K562 (cell line): ENCODE measurements at regions not wholly inside any gene's neighbourhood (a gene's known extent, or its start where the extent isn't known, plus 50 kb on each side); places are given as distances from the start of the nearest gene placed in this dataset.

ENCODE experiments used
- ETV6 ChIP-seq, 3 experiments: fragments of 150-350 bp in 1 of 3; sonication (generic) in 1 of 3; formaldehyde crosslinking in 1 of 3; IDR thresholded peaks; 2 replicates each; pipeline versions ENCODE4 v1.6.1 to v1.8.0; 2014 to 2022; ENCODE audit warnings: borderline replicate concordance in 2 of 3, low read depth in 2 of 3, antibody characterized with exemption in 1 of 3, low read length in 1 of 3, mild to moderate bottlenecking in 1 of 3, missing genetic modification reagents in 1 of 3
- GABPA ChIP-seq: fragments of 200-800 bp; sonication (Bioruptor generic); conservative IDR thresholded peaks from 2 replicates; pipeline ENCODE4 v1.6.1; 2016; ENCODE audit warnings: low read depth, missing genetic modification characterization, missing compliant biosample characterization
- HDAC6 ChIP-seq: IDR thresholded peaks from 2 replicates; pipeline ENCODE4 v1.6.1; 2012; ENCODE audit warnings: low read depth, mild to moderate bottlenecking, control low read depth, inconsistent platforms, low read length, moderate library complexity
- POLR2A ChIP-seq: fragments of 450-650 bp; conservative IDR thresholded peaks from 2 replicates; pipeline ENCODE4 v1.6.1; 2016
- PYGO2 ChIP-seq: fragments of 450-650 bp; IDR thresholded peaks from 2 replicates; pipeline ENCODE4 v1.6.1; 2016; ENCODE audit warnings: mild to moderate bottlenecking, missing genetic modification characterization, moderate library complexity, missing compliant biosample characterization
- TAF1 ChIP-seq: IDR thresholded peaks from 2 replicates; pipeline ENCODE4 v1.6.1; 2011; ENCODE audit warnings: mild to moderate bottlenecking, low read length, moderate library complexity; ENCODE audit not compliant: insufficient read depth, control insufficient read depth, severe bottlenecking; ENCODE audit errors: extremely low read depth
- ZBTB7A ChIP-seq: IDR thresholded peaks from 2 replicates; pipeline ENCODE4 v1.6.1; 2011; ENCODE audit warnings: low read depth, mild to moderate bottlenecking, low read length, moderate library complexity, borderline replicate concordance; ENCODE audit not compliant: control insufficient read depth
- ZNF232 ChIP-seq: sonication (generic); formaldehyde crosslinking; IDR thresholded peaks from 2 replicates; pipeline ENCODE4 v1.8.0; 2022; ENCODE audit warnings: mild to moderate bottlenecking, missing genetic modification reagents
- ZNF780A ChIP-seq: fragments of 250-450 bp; sonication (Bioruptor Pico); IDR thresholded peaks from 2 replicates; pipeline ENCODE4 v1.5.0; 2021; ENCODE audit warnings: mild to moderate bottlenecking
- TF ChIP-seq, protein P1 (sequence below), 3 experiments: IDR thresholded peaks in 2 of 3; conservative IDR thresholded peaks in 1 of 3; 2 replicates each; pipeline ENCODE4 v1.5.1; 2011 to 2012; ENCODE audit warnings: low read length in 3 of 3, mild to moderate bottlenecking in 3 of 3, control low read depth in 2 of 3, improper control_type of control experiment in 1 of 3, inconsistent platforms in 1 of 3, low read depth in 1 of 3, mixed read lengths in 1 of 3, moderate library complexity in 1 of 3; ENCODE audit not compliant: insufficient read depth in 2 of 3
- TF ChIP-seq, protein P2 (sequence below): sonication (generic); formaldehyde crosslinking; IDR thresholded peaks from 2 replicates; pipeline ENCODE4 v1.8.1; 2022; ENCODE audit warnings: missing genetic modification reagents
- TF ChIP-seq, protein P3 (sequence below): sonication (generic); formaldehyde crosslinking; IDR thresholded peaks from 2 replicates; pipeline ENCODE4 v1.8.1; 2023; ENCODE audit warnings: mild to moderate bottlenecking, missing genetic modification reagents, moderate library complexity

GRCh38 chr22:48313175-48313830 is 1514.4 kb downstream of the BRD1 start:
- TF ChIP-seq ETV6 (IDR thresholded peaks at IDR 0.05; ENCODE audit: borderline replicate concordance in 1 of 2, low read depth in 2 of 2, low read length in 1 of 2): no peak
- no peak for TF ChIP-seq ETV6 (CRISPR knock-in tag; IDR thresholded peaks at IDR 0.05; ENCODE audit: borderline replicate concordance)
- no peak for TF ChIP-seq POLR2A
- TF ChIP-seq, protein P1, sequence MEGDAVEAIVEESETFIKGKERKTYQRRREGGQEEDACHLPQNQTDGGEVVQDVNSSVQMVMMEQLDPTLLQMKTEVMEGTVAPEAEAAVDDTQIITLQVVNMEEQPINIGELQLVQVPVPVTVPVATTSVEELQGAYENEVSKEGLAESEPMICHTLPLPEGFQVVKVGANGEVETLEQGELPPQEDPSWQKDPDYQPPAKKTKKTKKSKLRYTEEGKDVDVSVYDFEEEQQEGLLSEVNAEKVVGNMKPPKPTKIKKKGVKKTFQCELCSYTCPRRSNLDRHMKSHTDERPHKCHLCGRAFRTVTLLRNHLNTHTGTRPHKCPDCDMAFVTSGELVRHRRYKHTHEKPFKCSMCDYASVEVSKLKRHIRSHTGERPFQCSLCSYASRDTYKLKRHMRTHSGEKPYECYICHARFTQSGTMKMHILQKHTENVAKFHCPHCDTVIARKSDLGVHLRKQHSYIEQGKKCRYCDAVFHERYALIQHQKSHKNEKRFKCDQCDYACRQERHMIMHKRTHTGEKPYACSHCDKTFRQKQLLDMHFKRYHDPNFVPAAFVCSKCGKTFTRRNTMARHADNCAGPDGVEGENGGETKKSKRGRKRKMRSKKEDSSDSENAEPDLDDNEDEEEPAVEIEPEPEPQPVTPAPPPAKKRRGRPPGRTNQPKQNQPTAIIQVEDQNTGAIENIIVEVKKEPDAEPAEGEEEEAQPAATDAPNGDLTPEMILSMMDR (IDR thresholded peaks at IDR 0.05 in 2 of 3, conservative IDR thresholded peaks at IDR 0.05 in 1 of 3; ENCODE audit: insufficient read depth in 2 of 3, low read depth in 1 of 3, low read length in 3 of 3): no peak
- TF ChIP-seq, protein P2, sequence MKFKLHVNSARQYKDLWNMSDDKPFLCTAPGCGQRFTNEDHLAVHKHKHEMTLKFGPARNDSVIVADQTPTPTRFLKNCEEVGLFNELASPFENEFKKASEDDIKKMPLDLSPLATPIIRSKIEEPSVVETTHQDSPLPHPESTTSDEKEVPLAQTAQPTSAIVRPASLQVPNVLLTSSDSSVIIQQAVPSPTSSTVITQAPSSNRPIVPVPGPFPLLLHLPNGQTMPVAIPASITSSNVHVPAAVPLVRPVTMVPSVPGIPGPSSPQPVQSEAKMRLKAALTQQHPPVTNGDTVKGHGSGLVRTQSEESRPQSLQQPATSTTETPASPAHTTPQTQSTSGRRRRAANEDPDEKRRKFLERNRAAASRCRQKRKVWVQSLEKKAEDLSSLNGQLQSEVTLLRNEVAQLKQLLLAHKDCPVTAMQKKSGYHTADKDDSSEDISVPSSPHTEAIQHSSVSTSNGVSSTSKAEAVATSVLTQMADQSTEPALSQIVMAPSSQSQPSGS (CRISPR knock-in tag): no peak
- no peak for TF ChIP-seq TAF1
- TF ChIP-seq PYGO2 (tag): no peak
- no peak for TF ChIP-seq GABPA
- no peak for TF ChIP-seq HDAC6
- TF ChIP-seq, protein P3, sequence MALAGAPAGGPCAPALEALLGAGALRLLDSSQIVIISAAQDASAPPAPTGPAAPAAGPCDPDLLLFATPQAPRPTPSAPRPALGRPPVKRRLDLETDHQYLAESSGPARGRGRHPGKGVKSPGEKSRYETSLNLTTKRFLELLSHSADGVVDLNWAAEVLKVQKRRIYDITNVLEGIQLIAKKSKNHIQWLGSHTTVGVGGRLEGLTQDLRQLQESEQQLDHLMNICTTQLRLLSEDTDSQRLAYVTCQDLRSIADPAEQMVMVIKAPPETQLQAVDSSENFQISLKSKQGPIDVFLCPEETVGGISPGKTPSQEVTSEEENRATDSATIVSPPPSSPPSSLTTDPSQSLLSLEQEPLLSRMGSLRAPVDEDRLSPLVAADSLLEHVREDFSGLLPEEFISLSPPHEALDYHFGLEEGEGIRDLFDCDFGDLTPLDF: no peak
- no peak for TF ChIP-seq ZNF232 (CRISPR knock-in tag)
- no peak for TF ChIP-seq ZBTB7A
- TF ChIP-seq ZNF780A: no peak
